ENCODE measurements at regions not wholly inside any gene's neighbourhood (a gene's known extent, or its start where the extent isn't known, plus 50 kb on each side); places are given as distances from the start of the nearest gene placed in this dataset.

- peak; percentile 22 for DNase-seq (ENCODE audit: low read depth)
Measured at GRCh38 chr21:20652846-20653245, 345.4 kb upstream of the NCAM2 start.

GRCh38 chr21:20661246-20661645, 337.0 kb upstream of the NCAM2 start:
- DNase-seq (ENCODE audit: low read depth): no peak

GRCh38 chr21:20661745-20662422, 336.3 kb upstream of the NCAM2 start:
- DNase-seq (ENCODE audit: low read depth): no peak

DNA sequence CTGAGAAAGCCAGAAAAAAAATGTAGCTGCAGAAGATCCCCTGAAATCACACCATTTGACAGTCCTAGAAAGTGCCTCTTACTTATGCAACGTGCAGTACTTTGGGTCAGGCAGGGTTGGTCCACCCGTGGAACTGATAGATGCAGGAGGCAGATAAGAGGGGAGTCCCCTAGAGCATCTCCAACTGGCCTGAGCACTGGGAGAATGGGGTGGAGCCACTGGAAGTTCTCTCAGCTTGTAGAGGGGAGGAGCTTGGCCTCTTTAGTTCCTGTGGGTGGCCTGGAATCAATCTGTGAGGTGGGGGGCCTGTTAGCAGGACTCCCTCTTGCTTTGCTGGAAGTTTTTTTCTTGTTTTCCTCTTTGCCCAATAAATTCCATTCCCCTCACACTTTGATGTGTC, 335.7 kb upstream of the NCAM2 start:
- no peak for DNase-seq (ENCODE audit: low read depth)

GRCh38 chr21:20667931-20668330, 330.3 kb upstream of the NCAM2 start:
- no peak for DNase-seq (ENCODE audit: low read depth)

GRCh38 chr21:20685475-20685874, 312.7 kb upstream of the NCAM2 start:
- peak; percentile 13 for DNase-seq (ENCODE audit: low read depth)

DNA sequence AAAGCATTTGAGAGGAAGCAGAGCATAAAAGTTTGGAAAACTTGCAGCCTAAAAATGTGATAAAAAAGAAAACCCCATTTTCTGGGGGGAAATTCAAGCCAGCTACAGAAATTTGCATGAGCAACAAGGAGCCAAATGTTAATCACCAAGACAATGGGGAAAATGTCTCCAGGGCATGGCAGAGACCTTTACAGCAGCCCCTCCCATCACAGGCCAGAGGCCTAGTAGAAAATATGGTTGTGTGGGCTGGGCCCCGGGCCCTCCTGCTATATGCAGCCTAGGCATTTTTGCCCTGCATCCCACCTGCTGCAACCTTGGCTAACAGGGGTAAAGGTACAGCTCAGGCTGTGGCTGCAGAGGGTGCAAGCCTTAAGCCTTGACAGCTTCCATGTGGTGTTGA, 299.6 kb upstream of the NCAM2 start:
- no peak for DNase-seq (ENCODE audit: low read depth)

DNA sequence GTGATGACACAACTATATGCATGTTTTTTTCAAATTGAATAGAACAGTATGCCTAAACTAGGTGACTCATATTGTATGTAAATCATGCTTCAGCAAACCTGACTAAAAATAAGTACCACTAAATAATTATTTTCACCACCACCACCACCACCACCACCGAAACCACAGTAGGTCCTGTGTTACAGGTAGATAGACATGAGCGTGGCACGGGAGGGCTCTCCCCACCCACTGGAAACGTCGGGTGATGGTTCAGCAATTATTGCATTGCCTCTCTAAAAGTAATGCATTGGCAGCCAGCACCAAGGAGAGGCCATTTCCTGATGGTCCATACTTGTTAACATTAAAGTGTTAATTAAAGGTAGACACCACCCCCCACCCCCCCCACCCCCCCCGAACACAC, 297.0 kb upstream of the NCAM2 start:
- no peak for DNase-seq (ENCODE audit: low read depth)

GRCh38 chr21:20703112-20703767, 295.0 kb upstream of the NCAM2 start:
- DNase-seq (ENCODE audit: low read depth): no peak

- peak; percentile 41 for DNase-seq (ENCODE audit: low read depth)
Measured at GRCh38 chr21:20720623-20721022, 277.6 kb upstream of the NCAM2 start.

DNA sequence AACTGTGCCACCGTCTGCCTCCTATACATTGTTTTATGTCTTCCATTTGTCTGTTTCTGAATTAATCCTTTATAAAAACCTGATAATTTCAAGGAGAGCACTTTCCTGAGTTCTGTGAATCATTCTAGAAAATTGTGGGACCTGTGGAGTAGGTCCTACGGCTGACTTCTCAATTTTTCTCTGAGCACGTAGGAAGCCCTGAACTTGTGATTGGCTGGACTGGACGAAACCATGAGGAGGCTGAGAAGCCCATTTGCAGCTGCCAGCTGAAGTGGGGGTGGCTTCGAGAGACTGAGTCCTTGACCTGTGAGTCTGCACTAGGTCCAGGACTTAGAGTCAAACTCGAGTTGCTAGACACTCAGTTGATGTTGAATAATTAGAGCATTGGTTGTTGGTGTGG, 277.1 kb upstream of the NCAM2 start:
- no peak for DNase-seq (ENCODE audit: low read depth)

- DNase-seq (ENCODE audit: low read depth): no peak
Measured at GRCh38 chr21:20728691-20729090, 269.5 kb upstream of the NCAM2 start.

DNA sequence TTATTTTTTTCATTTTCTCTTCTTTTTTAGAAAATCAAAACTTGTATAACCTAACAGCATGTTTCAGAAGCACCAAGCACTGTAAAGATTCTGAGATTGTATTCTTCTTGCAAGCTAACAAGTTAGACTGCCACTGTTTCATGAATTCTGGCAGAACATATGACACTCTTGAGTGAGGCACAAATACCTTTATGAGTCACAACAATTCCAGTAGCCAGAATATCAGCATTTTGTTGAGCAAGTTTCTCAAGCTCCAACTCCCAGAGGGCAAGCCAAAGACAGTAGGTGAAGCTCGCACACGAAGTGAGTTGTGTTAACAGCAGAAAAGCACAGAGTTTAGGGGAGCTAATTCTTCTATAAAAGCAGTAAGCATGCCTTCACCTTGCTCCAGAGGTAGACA, 268.8 kb upstream of the NCAM2 start:
- peak; percentile 6 for DNase-seq (ENCODE audit: low read depth)

DNA sequence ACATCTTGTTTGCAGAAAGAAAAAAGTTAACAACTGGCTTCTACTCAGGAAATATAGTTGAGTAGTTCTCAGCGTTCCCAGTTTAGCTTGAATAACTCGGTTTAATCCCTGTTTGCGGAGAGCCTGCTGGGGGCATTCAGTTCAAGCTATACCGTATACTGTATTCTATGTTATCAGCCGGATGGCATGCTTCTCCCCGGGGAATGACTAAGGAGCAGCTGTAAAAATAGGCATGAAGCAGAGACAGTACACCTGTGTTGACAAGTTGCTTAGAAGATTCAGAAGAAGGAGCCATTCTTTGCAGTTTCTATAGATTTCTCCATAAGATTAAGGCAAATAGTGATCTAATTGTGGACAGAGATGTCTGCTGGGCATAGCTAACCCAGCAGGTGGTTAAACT, 267.8 kb upstream of the NCAM2 start:
- no peak for DNase-seq (ENCODE audit: low read depth)

DNA sequence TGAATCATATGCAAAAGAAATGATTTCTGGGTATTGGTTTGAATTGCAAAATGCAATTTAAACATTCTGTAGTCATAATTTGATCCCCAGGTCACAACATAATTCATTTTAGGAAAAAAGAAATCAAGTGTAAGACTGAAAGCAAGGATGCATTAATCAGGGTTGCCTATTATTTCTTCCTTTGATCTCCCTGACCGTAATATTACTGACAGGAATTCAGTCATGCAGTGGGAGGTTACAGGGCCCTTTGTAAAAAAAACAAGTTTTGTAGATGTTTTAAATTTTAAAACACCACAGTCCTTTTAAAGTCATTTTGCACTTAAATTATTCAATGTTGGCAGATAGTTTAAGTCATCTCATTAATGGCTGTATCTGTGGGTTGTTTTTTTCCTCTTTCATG, 263.0 kb upstream of the NCAM2 start:
- DNase-seq (ENCODE audit: low read depth): no peak

DNA sequence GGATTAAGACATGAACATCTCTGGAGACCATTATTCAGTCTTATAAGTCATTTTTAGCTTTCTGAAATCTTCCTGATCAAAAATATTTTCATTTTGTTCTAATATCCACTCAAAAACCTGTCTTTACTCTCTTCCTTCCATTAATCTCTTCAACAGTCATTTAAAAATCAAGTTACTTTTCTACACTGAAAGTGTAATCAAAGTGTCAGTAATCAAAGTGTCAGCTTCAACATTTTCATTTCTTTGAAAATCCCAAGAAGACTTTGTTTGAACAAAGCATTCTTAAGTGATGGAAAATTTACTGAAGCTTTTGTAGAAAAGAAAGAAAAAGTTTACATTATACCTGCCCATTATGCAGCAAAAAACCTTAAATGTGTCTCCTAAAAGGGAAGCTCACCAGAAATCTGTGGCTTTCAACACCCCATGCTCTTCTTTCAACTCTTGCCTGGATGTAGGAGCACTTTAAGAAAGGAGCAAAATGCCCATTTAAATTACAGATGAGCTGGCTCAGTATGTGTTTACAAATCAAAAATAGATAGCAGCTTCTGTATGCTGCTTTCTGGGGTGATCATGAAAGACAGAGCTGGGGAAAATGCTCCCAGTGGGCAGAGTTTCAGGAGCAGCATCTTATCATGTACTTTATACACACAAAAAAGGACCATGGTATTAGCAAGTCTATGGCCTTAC, 260.8 kb upstream of the NCAM2 start:
- DNase-seq (ENCODE audit: low read depth): no peak

DNA sequence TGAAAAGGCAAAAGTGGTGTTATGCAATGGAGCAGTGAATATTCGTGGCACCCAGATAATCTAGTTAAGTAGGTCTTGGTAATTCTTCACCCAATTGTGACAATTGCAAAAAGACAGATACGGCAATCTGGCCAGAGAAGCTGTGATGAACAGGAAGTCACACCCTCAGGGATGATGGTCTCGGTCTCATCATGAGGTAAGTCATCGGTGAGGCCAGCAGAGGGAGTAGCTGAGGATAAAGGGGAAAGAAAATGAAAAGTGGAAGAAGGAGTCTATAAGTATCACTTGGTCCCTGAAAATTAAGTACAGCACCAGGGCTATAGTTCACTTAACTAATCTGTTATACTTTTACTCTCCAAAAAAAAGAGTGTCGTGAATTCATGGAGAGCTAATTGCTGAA, 258.8 kb upstream of the NCAM2 start:
- no peak for DNase-seq (ENCODE audit: low read depth)

DNA sequence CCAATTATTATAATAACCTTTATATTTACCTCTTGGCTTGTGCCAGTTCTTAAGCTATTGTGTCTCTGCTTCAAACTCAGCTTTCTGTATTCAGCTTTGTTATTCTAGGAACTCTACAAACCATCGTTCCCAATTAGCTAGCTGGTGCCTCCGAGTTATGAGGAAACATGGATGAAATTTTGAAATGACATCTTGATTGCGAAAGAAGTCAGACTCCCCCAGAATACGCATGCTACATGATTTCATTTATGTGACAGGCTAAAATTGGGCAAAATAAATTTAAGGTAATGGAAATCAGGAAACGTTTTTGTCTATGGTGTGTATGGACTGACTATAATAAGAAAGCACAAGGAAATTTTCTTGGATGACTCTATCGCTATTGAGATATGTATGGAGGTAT, 256.8 kb upstream of the NCAM2 start:
- no peak for DNase-seq (ENCODE audit: low read depth)

GRCh38 chr21:20760221-20760620, 238.0 kb upstream of the NCAM2 start:
- DNase-seq (ENCODE audit: low read depth): no peak

GRCh38 chr21:20774737-20775136, 223.5 kb upstream of the NCAM2 start:
- DNase-seq (ENCODE audit: low read depth): no peak

DNA sequence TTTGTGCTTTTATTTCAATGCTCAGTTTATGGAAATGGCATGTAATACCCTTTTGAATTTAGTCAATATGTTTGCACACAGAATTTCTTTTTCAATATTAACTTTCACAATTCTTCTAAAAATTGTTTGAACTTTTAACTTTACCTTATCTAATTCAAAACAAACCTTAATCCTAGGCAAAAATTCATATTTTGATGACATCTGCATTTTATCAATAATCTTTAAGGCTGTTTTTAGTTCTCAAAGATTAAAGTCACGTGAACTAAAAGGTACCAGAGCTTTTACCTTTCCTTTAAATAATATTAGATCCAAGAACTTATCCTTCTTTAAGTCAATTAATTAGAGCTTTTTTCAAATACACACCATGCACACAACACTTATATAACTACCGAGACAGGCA, 218.9 kb upstream of the NCAM2 start:
- DNase-seq (ENCODE audit: low read depth): no peak

GRCh38 chr21:20783611-20784010, 214.6 kb upstream of the NCAM2 start:
- no peak for DNase-seq (ENCODE audit: low read depth)

GRCh38 chr21:20789729-20790500, 208.3 kb upstream of the NCAM2 start:
- DNase-seq (ENCODE audit: low read depth): peak; percentile 70
